ENCODE measurements at regions not wholly inside any gene's neighbourhood (a gene's known extent, or its start where the extent isn't known, plus 50 kb on each side); places are given as distances from the start of the nearest gene placed in this dataset.

DNA sequence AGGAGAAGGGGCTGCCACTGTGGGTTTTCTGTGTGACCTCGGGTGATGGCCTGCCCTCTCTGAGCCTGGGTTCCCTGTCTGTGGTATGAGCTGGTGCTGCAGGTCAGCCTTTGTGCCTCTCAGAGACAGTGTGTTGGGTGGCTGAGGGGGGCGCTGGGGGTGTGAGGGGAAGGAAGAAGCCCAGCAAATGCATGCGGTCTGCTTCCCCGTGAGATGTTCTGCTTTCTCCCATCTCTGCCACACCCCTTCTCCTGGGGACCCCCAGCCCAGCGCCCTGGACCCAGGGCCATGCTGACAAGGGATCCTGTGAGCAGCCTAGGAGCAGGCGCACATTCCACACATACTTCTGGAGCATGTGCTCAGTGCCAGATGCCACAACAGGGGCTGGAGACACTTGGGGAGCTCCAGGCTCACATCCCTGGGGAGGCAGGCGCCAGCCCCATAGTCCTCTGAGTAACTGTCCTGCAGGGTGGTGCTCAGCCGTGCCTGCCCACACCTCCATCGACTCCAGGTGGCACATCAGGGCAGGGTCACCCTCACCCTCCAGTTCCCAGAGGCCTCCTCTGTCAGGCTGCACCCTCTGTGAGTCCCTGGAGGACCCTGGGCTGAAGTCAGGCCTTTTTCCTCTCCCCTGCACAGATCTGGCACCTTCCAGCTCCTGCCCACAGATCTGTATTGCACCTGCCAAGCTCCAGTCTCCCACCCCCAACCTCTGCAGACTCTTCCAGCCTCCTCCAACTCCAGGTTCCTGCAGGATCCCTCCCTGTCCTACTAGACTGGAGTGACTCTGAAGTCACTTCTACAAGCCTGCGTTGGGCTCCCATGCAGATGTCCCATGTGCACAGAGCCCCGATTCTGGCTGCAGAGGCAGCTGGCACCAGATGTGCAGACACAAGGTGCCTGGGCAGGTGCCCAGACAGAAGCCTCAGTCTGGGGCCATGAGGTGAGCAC is 205.6 kb downstream of the KIF26A start:
- no peak for DNase-seq (ENCODE audit: low read depth, low spot score)
- Histone ChIP-seq H3K9me3 (ENCODE audit: control insufficient read depth, low read depth, low read length) (no peaks in the 10 kb centered on the region), H3K27me3 (ENCODE audit: control insufficient read depth, extremely low read depth, insufficient read depth, low read length) (peaks cover 5% of the 10 kb centered on the region), H3K79me2 (ENCODE audit: control insufficient read depth, insufficient read depth, low read length) (no peaks in the 10 kb centered on the region), H3K4me1 (ENCODE audit: control insufficient read depth, extremely low read depth, insufficient read depth, low read length) (no peaks in the 10 kb centered on the region), H3K4me2 (ENCODE audit: control insufficient read depth, extremely low read depth, insufficient read depth, low read depth, low read length) (no peak overlapping the region), H3K27ac (ENCODE audit: control insufficient read depth, insufficient read depth, low read length) (no peak overlapping the region), H4K20me1 (ENCODE audit: control insufficient read depth, extremely low read depth, insufficient read depth, low read length) (no peaks in the 10 kb centered on the region), H3K36me3 (ENCODE audit: control insufficient read depth in 2 of 2, extremely low read depth in 1 of 2, insufficient read depth in 2 of 2, low read length in 2 of 2) (no peaks in the 10 kb centered on the region), H3K9me1 (ENCODE audit: control insufficient read depth, extremely low read depth, insufficient read depth, low read length) (no peaks in the 10 kb centered on the region), H3K4me3 (ENCODE audit: control insufficient read depth in 2 of 3, extremely low read depth in 1 of 3, insufficient read depth in 2 of 3, low read depth in 1 of 3, low read length in 3 of 3) (no peak overlapping the region), H3K9ac (ENCODE audit: control insufficient read depth, extremely low read depth, insufficient read depth, low read length) (no peak overlapping the region), H2AFZ (ENCODE audit: control insufficient read depth, low read length) (no peak overlapping the region)
- TF ChIP-seq, protein P1, sequence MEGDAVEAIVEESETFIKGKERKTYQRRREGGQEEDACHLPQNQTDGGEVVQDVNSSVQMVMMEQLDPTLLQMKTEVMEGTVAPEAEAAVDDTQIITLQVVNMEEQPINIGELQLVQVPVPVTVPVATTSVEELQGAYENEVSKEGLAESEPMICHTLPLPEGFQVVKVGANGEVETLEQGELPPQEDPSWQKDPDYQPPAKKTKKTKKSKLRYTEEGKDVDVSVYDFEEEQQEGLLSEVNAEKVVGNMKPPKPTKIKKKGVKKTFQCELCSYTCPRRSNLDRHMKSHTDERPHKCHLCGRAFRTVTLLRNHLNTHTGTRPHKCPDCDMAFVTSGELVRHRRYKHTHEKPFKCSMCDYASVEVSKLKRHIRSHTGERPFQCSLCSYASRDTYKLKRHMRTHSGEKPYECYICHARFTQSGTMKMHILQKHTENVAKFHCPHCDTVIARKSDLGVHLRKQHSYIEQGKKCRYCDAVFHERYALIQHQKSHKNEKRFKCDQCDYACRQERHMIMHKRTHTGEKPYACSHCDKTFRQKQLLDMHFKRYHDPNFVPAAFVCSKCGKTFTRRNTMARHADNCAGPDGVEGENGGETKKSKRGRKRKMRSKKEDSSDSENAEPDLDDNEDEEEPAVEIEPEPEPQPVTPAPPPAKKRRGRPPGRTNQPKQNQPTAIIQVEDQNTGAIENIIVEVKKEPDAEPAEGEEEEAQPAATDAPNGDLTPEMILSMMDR (optimal IDR thresholded peaks at IDR 0.05 in 1 of 3, IDR thresholded peaks at IDR 0.05 in 1 of 3, conservative IDR thresholded peaks at IDR 0.05 in 1 of 3; ENCODE audit: extremely low read depth in 1 of 3, insufficient read depth in 2 of 3, low read length in 3 of 3) = no peak
- no peak for TF ChIP-seq EZH2 (IDR thresholded peaks at IDR 0.05; ENCODE audit: low read length)
- dilution Hi-C loops (cut with MboI; ENCODE audit: extremely low pct_ligation_motif_present, low sequenced_read_pairs) = no loop called here
- no peak for FAIRE-seq

DNA sequence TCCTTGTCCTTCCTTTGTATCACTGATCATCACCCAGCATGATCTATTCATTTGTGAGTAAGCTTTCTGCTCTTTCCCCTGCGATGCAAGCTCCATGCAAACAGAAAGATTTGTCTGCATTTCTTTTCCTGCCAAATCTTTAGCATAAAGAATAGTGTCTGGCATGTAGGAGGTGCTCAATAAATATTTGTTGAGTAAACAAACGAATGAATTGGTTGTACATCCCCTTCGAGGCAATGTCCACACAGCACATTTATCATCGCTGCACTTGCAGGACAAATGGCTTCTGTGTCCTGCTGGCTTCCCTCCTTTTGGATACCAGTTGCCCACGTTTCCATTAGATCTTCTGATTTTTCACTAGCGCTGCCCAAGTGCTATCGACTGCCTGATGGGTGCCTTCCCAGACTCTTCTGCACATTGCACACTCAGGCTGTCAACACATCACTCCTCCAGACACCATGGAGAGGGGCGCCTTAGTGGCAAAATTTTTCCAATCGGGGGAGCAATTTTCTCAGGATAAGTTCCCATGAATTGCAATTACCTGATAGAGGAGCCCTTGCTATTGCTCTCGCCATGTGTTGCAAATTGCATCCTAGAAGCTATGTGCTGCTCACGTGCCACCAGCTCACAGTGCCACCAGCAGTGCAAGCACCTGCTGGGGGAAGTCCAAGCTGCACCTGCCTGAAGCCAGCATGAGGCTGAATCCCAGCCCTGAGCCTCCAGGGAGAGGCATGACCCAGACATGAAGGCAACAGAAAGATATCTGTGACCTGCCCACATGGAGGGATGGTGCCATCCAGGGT is 206.6 kb downstream of the KIF26A start:
- TF ChIP-seq EZH2 (IDR thresholded peaks at IDR 0.05; ENCODE audit: low read length) = no peak
- TF ChIP-seq, protein P1 (optimal IDR thresholded peaks at IDR 0.05 in 1 of 3, IDR thresholded peaks at IDR 0.05 in 1 of 3, conservative IDR thresholded peaks at IDR 0.05 in 1 of 3; ENCODE audit: extremely low read depth in 1 of 3, insufficient read depth in 2 of 3, low read length in 3 of 3) = no peak
- no peak overlapping the region for H3K27ac ChIP-seq (ENCODE audit: control insufficient read depth, insufficient read depth, low read length)
- H3K4me2 ChIP-seq (ENCODE audit: control insufficient read depth, extremely low read depth, insufficient read depth, low read depth, low read length) = no peak overlapping the region
- no peaks in the 10 kb centered on the region for H3K9me3 ChIP-seq (ENCODE audit: control insufficient read depth, low read depth, low read length)
- dilution Hi-C loops (cut with MboI; ENCODE audit: extremely low pct_ligation_motif_present, low sequenced_read_pairs) = no loop called here
- H3K9me1 ChIP-seq (ENCODE audit: control insufficient read depth, extremely low read depth, insufficient read depth, low read length) = no peaks in the 10 kb centered on the region
- H3K9ac ChIP-seq (ENCODE audit: control insufficient read depth, extremely low read depth, insufficient read depth, low read length) = no peak overlapping the region
- no peak overlapping the region for H2AFZ ChIP-seq (ENCODE audit: control insufficient read depth, low read length)
- peaks cover 5% of the 10 kb centered on the region for H3K27me3 ChIP-seq (ENCODE audit: control insufficient read depth, extremely low read depth, insufficient read depth, low read length)
- H3K4me3 ChIP-seq (ENCODE audit: control insufficient read depth in 2 of 3, extremely low read depth in 1 of 3, insufficient read depth in 2 of 3, low read depth in 1 of 3, low read length in 3 of 3) = no peak overlapping the region
- DNase-seq (ENCODE audit: low read depth, low spot score) (no peak), FAIRE-seq (no peak)
- no peaks in the 10 kb centered on the region for H3K4me1 ChIP-seq (ENCODE audit: control insufficient read depth, extremely low read depth, insufficient read depth, low read length)
- no peaks in the 10 kb centered on the region for H3K79me2 ChIP-seq (ENCODE audit: control insufficient read depth, insufficient read depth, low read length)
- no peaks in the 10 kb centered on the region for H4K20me1 ChIP-seq (ENCODE audit: control insufficient read depth, extremely low read depth, insufficient read depth, low read length)
- H3K36me3 ChIP-seq (ENCODE audit: control insufficient read depth in 2 of 2, extremely low read depth in 1 of 2, insufficient read depth in 2 of 2, low read length in 2 of 2) = no peaks in the 10 kb centered on the region
